ENCODE measurements at regions not wholly inside any gene's neighbourhood (a gene's known extent, or its start where the extent isn't known, plus 50 kb on each side); places are given as distances from the start of the nearest gene placed in this dataset.

DNA sequence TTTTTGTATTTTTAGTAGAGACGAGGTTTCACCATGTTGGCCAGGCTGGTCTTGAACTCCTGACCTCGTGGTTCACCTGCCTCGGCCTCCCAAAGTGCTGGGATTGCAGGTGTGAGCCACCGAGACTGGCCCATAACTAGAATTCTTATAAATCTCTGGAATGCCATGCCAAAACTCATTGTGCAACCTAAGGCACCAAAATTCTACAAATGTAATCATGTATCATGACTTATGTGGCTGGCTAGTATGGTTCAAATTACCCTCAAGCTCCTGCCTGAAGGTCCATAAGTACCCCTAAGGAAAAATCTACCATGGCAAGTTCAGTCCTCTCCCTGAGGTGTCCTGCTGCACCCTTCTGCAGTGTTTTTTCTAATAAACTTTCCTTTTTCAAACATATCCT is 63.8 kb upstream of the CSF1 start:
- ChIA-PET CTCF (no interaction called here), RAD21 (ENCODE audit: low non-redundant PET in 1 of 2, low total read pairs in 2 of 2, uncharacterized antibody in 2 of 2, unreplicated experiment in 2 of 2) (no interaction called here)
- no peaks in the 10 kb centered on the region for H4K20me1 ChIP-seq (ENCODE audit: insufficient read depth)

More for the DNA sequence above, 63.8 kb upstream of the CSF1 start:
- DNase-seq (ENCODE audit: low read depth, low spot score), result no peak
- peaks cover 0 to 12% of the 10 kb centered on the region in 2 experiments; a peak in 2 of 4 replicates for H3K4me1 ChIP-seq (ENCODE audit: control insufficient read depth in 1 of 2, insufficient read depth in 2 of 2, low read length in 2 of 2)
- H3K27ac ChIP-seq (ENCODE audit: low read depth, low read length), result no peak overlapping the region
- H3K9ac ChIP-seq (ENCODE audit: low read length), result no peak overlapping the region
- POLR2A ChIA-PET, result no interaction called here
- H3K27me3 ChIP-seq (ENCODE audit: insufficient read depth, low read length), result no peaks in the 10 kb centered on the region
- no peaks in the 10 kb centered on the region for H3K79me2 ChIP-seq (ENCODE audit: insufficient read depth, low read length)
- intact Hi-C loops (cut with micrococcal nuclease), result no loop called here
- no peaks in the 10 kb centered on the region for H3K9me3 ChIP-seq (ENCODE audit: control insufficient read depth in 1 of 2, insufficient read depth in 1 of 2, low read depth in 1 of 2, low read length in 2 of 2)
- H2AFZ ChIP-seq (ENCODE audit: low read depth, low read length, poor library complexity, severe bottlenecking), result no peak overlapping the region
- no TSS peak for BruUV-seq (replicated peaks)
- H3K9me2 ChIP-seq (ENCODE audit: insufficient read depth), result no peaks in the 10 kb centered on the region
- H3K36me3 ChIP-seq (ENCODE audit: control insufficient read depth in 1 of 2, insufficient read depth in 2 of 2, low read length in 2 of 2), result no peaks in the 10 kb centered on the region
- H3K4me3 ChIP-seq (replicated peaks in 1 of 2; ENCODE audit: low read depth in 1 of 2, low read length in 2 of 2), result no peak overlapping the region
- no peak overlapping the region for H3K4me2 ChIP-seq (ENCODE audit: low read length)
- TF ChIP-seq JUND (IDR thresholded peaks at IDR 0.05) (no peak), TCF7L2 (IDR thresholded peaks at IDR 0.05; ENCODE audit: borderline replicate concordance, extremely low read depth, insufficient read depth, insufficient read length) (no peak), EZH2phosphoT487 (IDR thresholded peaks at IDR 0.05; ENCODE audit: borderline replicate concordance) (no peak), CBX3 (IDR thresholded peaks at IDR 0.05; ENCODE audit: low read depth) (no peak), MAX (IDR thresholded peaks at IDR 0.05) (no peak), SRF (IDR thresholded peaks at IDR 0.05; ENCODE audit: low read depth) (no peak), EGR1 (IDR thresholded peaks at IDR 0.05; ENCODE audit: low read depth) (no peak), ELF1 (IDR thresholded peaks at IDR 0.05; ENCODE audit: borderline replicate concordance, low read depth) (no peak), SP1 (IDR thresholded peaks at IDR 0.05; ENCODE audit: low read depth) (no peak)
- TF ChIP-seq, protein P1, sequence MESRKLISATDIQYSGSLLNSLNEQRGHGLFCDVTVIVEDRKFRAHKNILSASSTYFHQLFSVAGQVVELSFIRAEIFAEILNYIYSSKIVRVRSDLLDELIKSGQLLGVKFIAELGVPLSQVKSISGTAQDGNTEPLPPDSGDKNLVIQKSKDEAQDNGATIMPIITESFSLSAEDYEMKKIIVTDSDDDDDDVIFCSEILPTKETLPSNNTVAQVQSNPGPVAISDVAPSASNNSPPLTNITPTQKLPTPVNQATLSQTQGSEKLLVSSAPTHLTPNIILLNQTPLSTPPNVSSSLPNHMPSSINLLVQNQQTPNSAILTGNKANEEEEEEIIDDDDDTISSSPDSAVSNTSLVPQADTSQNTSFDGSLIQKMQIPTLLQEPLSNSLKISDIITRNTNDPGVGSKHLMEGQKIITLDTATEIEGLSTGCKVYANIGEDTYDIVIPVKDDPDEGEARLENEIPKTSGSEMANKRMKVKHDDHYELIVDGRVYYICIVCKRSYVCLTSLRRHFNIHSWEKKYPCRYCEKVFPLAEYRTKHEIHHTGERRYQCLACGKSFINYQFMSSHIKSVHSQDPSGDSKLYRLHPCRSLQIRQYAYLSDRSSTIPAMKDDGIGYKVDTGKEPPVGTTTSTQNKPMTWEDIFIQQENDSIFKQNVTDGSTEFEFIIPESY (IDR thresholded peaks at IDR 0.05; ENCODE audit: extremely low read depth, insufficient replicate concordance, low read length), result no peak
- TF ChIP-seq, protein P2, sequence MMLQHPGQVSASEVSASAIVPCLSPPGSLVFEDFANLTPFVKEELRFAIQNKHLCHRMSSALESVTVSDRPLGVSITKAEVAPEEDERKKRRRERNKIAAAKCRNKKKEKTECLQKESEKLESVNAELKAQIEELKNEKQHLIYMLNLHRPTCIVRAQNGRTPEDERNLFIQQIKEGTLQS (IDR thresholded peaks at IDR 0.05), result no peak
- ATAC-seq, result no peak

Data from HCT116 (cell line).